Gastroesophageal sphincter (tissue), 4 donors: ENCODE measurements at regions not wholly inside any gene's neighbourhood (a gene's known extent, or its start where the extent isn't known, plus 50 kb on each side); places are given as distances from the start of the nearest gene placed in this dataset.

ENCODE experiments used
- ATAC-seq: fragments of 150-250 bp; one replicate; pipeline ENCODE4 v1.9.1; 2016; ENCODE audit warnings: mild to moderate bottlenecking, moderate library complexity
- H3K27ac ChIP-seq, 4 donors: fragments of 200-600 bp; sonication (generic) in 3 of 4; 1 replicate in 3 of 4; 2 replicates in 1 of 4; pipeline ENCODE4 v1.5.1; 2016 to 2019
- H3K27me3 ChIP-seq: fragments of 200-600 bp; sonication (generic); one replicate; pipeline ENCODE4 v1.5.1; 2019
- H3K36me3 ChIP-seq, 2 donors: fragments of 200-600 bp; sonication (generic); one replicate each; pipeline ENCODE4 v1.5.1; 2019; ENCODE audit warnings: control low read depth in 1 of 2
- H3K4me1 ChIP-seq, 3 donors: fragments of 200-600 bp; sonication (generic); 1 replicate in 2 of 3; 2 replicates in 1 of 3; pipeline ENCODE4 v1.5.1; 2016 to 2019; ENCODE audit warnings: control low read depth in 2 of 3
- H3K4me3 ChIP-seq, 2 donors: fragments of 200-600 bp; sonication (generic); one replicate each; pipeline ENCODE4 v1.5.1; 2019; ENCODE audit warnings: mild to moderate bottlenecking in 1 of 2, moderate library complexity in 1 of 2
- H3K9me3 ChIP-seq, 3 donors: fragments of 200-600 bp; sonication (generic); one replicate each; pipeline ENCODE4 v1.5.1; 2017 to 2019; ENCODE audit warnings: control low read depth in 2 of 3
- EP300 ChIP-seq: sonication (generic); formaldehyde crosslinking; IDR thresholded peaks from one replicate; pipeline ENCODE4 v1.6.1; 2017; ENCODE audit warnings: antibody characterized with exemption, mild to moderate bottlenecking
- POLR2A ChIP-seq, 2 donors: fragments of 450-650 bp; IDR thresholded peaks; one replicate each; pipeline ENCODE4 v1.6.1; 2017; ENCODE audit warnings: antibody characterized with exemption in 2 of 2, mild to moderate bottlenecking in 2 of 2, moderate library complexity in 1 of 2
- POLR2AphosphoS5 ChIP-seq: sonication (generic); formaldehyde crosslinking; IDR thresholded peaks from one replicate; pipeline ENCODE4 v1.6.1; 2017; ENCODE audit warnings: antibody characterized with exemption
- WGBS, 2 donors: methylation state at CpG; one replicate each; pipeline ENCODE4 v1.1.5; 2018; ENCODE audit warnings: low coverage in 1 of 2; 5-methylcytosine and 5-hydroxymethylcytosine counted together
- TF ChIP-seq, protein P1 (sequence below), 4 experiments: fragments of 200-600 bp in 2 of 4; fragments of 450-650 bp in 2 of 4; sonication (generic) in 1 of 4; IDR thresholded peaks; one replicate each; pipeline ENCODE4 v1.5.1; 2017 to 2019; ENCODE audit warnings: antibody characterized with exemption in 4 of 4, mild to moderate bottlenecking in 2 of 4, moderate library complexity in 2 of 4

DNA sequence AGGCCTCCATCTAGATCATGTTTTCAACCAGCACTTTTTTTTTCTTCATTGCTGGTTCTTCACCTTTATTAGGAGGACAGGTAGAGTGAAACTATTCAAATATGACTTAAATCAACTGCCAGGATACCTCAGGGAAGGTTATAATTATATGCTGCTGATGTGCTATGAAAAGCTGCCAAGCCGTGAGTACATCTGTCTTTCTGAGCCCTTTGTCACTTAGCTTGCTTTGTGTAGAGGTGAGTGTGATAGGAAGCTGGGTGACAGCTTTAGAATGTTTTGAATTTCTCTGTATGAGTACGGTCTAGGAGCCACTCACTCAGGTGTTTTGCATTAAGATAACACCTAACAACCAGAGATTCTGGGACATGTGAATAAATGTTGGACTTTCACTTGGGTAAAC, 365.2 kb downstream of the OTUD1 start:
- Histone ChIP-seq H3K36me3 (no peaks in the 10 kb centered on the region), H3K4me1 (no peaks in the 10 kb centered on the region), H3K27ac (no peak overlapping the region), H3K9me3 (no peaks in the 10 kb centered on the region), H3K27me3 (no peaks in the 10 kb centered on the region), H3K4me3 (no peak overlapping the region)
- TF ChIP-seq EP300 (no peak), POLR2A (IDR thresholded peaks at IDR 0.05) (no peak), POLR2AphosphoS5 (no peak)
- TF ChIP-seq, protein P1, sequence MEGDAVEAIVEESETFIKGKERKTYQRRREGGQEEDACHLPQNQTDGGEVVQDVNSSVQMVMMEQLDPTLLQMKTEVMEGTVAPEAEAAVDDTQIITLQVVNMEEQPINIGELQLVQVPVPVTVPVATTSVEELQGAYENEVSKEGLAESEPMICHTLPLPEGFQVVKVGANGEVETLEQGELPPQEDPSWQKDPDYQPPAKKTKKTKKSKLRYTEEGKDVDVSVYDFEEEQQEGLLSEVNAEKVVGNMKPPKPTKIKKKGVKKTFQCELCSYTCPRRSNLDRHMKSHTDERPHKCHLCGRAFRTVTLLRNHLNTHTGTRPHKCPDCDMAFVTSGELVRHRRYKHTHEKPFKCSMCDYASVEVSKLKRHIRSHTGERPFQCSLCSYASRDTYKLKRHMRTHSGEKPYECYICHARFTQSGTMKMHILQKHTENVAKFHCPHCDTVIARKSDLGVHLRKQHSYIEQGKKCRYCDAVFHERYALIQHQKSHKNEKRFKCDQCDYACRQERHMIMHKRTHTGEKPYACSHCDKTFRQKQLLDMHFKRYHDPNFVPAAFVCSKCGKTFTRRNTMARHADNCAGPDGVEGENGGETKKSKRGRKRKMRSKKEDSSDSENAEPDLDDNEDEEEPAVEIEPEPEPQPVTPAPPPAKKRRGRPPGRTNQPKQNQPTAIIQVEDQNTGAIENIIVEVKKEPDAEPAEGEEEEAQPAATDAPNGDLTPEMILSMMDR (IDR thresholded peaks at IDR 0.05): no peak
- ATAC-seq: no peak
- WGBS, 2 donors: 38 to 41% methylated on average over 2 of the region's 2 CpGs

DNA sequence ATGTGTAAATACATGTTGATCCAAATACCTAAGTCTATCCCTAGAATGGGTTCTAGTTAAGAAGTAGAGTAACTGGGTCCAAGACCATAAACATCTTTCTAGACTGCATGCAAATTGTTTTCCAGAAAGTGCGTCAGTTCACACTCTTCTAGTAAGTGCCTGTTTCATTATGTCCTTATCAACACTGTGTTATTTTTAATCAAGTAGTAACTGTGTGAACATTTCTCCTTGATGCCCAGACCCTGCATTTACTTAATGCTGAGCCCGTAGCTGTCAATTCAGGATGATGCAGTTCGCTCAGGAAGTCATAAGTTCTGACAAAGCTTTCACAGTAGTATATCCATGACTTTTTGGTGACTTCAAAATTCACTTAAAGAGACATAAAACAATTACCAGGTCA, 374.8 kb downstream of the OTUD1 start:
- no peak for ATAC-seq
- Histone ChIP-seq H3K9me3 (no peaks in the 10 kb centered on the region), H3K4me1 (no peaks in the 10 kb centered on the region), H3K27me3 (no peaks in the 10 kb centered on the region), H3K36me3 (no peaks in the 10 kb centered on the region), H3K27ac (no peak overlapping the region), H3K4me3 (no peak overlapping the region)
- TF ChIP-seq POLR2AphosphoS5 (no peak), POLR2A (IDR thresholded peaks at IDR 0.05) (no peak), EP300 (no peak)
- TF ChIP-seq, protein P1 (IDR thresholded peaks at IDR 0.05): no peak
- WGBS, 2 donors: 76 to 84% methylated on average over 3 of the region's 3 CpGs

DNA sequence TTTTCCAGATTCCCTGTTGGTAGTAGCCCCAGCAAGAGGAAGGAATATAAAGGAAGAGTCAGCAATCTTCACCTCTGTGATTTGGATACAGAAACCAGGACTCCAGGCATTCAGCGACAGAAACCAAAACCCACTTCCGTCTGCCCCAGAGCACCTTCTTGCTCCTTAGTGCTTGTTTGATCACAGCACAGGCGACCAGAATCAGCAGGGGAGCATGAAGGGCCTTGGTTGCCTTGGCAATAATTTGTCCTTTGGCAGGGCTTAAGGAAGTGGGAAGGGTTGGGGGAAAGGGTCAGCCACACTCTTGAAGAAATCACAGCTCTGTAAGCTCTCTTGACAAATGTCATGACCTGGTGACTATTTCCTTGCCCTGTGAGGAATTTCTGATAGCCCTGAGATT, 379.6 kb downstream of the OTUD1 start:
- Histone ChIP-seq H3K27ac (no peak overlapping the region), H3K4me3 (no peak overlapping the region), H3K4me1 (no peaks in the 10 kb centered on the region), H3K36me3 (no peaks in the 10 kb centered on the region), H3K27me3 (no peaks in the 10 kb centered on the region), H3K9me3 (no peaks in the 10 kb centered on the region)
- no peak for ATAC-seq
- 40 to 49% methylated on average over 2 of the region's 3 CpGs for WGBS, 2 donors
- TF ChIP-seq, protein P1 (IDR thresholded peaks at IDR 0.05): no peak
- TF ChIP-seq POLR2A (IDR thresholded peaks at IDR 0.05) (no peak), EP300 (no peak)

DNA sequence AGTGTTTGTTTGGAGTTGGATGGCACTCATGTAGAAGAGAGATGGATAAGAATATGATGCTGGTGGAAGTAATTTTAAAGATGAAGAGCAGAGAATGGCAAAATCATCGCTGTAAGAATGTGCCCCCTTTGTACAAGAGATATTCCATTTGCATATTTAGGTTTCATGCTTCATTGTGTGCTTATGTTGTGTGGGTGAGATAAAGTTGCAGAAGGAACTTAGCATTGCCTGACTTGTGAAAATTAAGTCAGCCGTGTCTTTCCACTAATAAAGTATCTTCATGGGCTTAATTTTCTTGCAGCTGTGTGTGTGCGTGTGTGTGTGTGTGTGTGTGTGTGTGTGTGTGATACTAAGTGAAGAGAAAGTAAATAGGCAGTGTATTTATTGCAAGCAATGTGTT, 381.9 kb downstream of the OTUD1 start:
- Histone ChIP-seq H3K27me3 (no peaks in the 10 kb centered on the region), H3K36me3 (no peaks in the 10 kb centered on the region), H3K4me3 (no peak overlapping the region), H3K4me1 (no peaks in the 10 kb centered on the region), H3K9me3 (no peaks in the 10 kb centered on the region), H3K27ac (no peak overlapping the region)
- no peak for ATAC-seq
- 78 to 83% methylated on average over 3 of the region's 3 CpGs for WGBS, 2 donors
- TF ChIP-seq POLR2AphosphoS5 (no peak), POLR2A (IDR thresholded peaks at IDR 0.05) (no peak), EP300 (no peak)
- TF ChIP-seq, protein P1 (IDR thresholded peaks at IDR 0.05): no peak

DNA sequence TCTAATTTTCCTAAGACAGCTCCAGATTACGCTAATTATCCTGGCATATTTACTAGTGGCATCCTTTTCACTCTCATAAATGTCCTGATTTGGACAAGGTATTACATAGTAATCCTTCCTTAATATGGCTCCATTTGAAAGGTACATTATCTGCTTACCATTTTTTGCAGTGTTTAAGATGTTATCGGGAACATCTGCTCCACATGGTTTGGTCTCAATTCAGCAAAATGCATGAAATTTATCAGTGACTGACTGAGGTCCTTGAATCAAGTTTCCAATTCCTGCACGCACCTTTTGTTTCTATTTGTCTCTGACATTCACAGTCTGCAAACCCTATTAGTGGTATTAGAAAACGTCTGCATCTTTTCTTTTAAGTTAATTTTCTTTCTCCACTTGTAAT, 384.1 kb upstream of the KIAA1217 start:
- no peak overlapping the region for H3K27ac ChIP-seq
- H3K4me3 ChIP-seq: no peak overlapping the region
- no peaks in the 10 kb centered on the region for H3K27me3 ChIP-seq
- no peak for TF ChIP-seq EP300
- no peak for TF ChIP-seq POLR2A (IDR thresholded peaks at IDR 0.05)
- TF ChIP-seq, protein P1 (IDR thresholded peaks at IDR 0.05): no peak
- no peak for TF ChIP-seq POLR2AphosphoS5
- no peaks in the 10 kb centered on the region for H3K36me3 ChIP-seq
- no peak for ATAC-seq
- H3K9me3 ChIP-seq: no peaks in the 10 kb centered on the region
- WGBS, 2 donors: 71 to 77% methylated on average over 4 of the region's 4 CpGs
- H3K4me1 ChIP-seq: no peaks in the 10 kb centered on the region
